Keratinocyte (primary cell): ENCODE measurements at regions not wholly inside any gene's neighbourhood (a gene's known extent, or its start where the extent isn't known, plus 50 kb on each side); places are given as distances from the start of the nearest gene placed in this dataset.

ENCODE experiments used
- DNase-seq: peaks from one replicate; pipeline ENCODE4 v3.0.0-alpha.2; 2011; ENCODE audit warnings: low read depth, missing footprints, low spot score
- FAIRE-seq: peaks from 2 replicates; lab custom pipeline; 2011; peaks lifted over from hg19 to GRCh38; lab: Jason Lieb, UNC
- H2AFZ ChIP-seq: 2 replicates; pipeline ENCODE4 v1.6.0; 2012; ENCODE audit warnings: low read length, control low read depth, inconsistent platforms; ENCODE audit not compliant: control insufficient read depth
- H3K27ac ChIP-seq: 2 replicates; pipeline ENCODE4 v1.5.1; 2011; ENCODE audit warnings: low read length; ENCODE audit not compliant: control insufficient read depth, insufficient read depth
- H3K27me3 ChIP-seq: 3 replicates; pipeline ENCODE4 v1.6.0; 2011; ENCODE audit warnings: low read length; ENCODE audit not compliant: control insufficient read depth, insufficient read depth; ENCODE audit errors: extremely low read depth
- H3K36me3 ChIP-seq, 2 experiments: 2 replicates in 1 of 2; 3 replicates in 1 of 2; pipeline ENCODE4 v1.5.1; 2011; ENCODE audit warnings: low read length in 2 of 2, mild to moderate bottlenecking in 1 of 2; ENCODE audit not compliant: control insufficient read depth in 2 of 2, insufficient read depth in 2 of 2; ENCODE audit errors: extremely low read depth in 1 of 2
- H3K4me1 ChIP-seq: 3 replicates; pipeline ENCODE4 v1.5.1; 2011; ENCODE audit warnings: low read length; ENCODE audit not compliant: control insufficient read depth, insufficient read depth; ENCODE audit errors: extremely low read depth
- H3K4me2 ChIP-seq: 3 replicates; pipeline ENCODE4 v1.6.0; 2011; ENCODE audit warnings: low read depth, low read length; ENCODE audit not compliant: control insufficient read depth, insufficient read depth; ENCODE audit errors: extremely low read depth
- H3K4me3 ChIP-seq, 3 experiments: fragments of 200-600 bp in 1 of 3; sonication (generic) in 1 of 3; 2 replicates in 2 of 3; 3 replicates in 1 of 3; pipeline ENCODE4 v1.5.1; 2011 to 2016; ENCODE audit warnings: low read length in 3 of 3, mild to moderate bottlenecking in 3 of 3, control low read depth in 2 of 3, inconsistent platforms in 1 of 3, low read depth in 1 of 3, mixed read lengths in 1 of 3, mixed run types in 1 of 3, moderate library complexity in 1 of 3; ENCODE audit not compliant: control insufficient read depth in 2 of 3, insufficient read depth in 2 of 3; ENCODE audit errors: extremely low read depth in 1 of 3
- H3K79me2 ChIP-seq: 2 replicates; pipeline ENCODE4 v1.6.0; 2012; ENCODE audit warnings: low read length; ENCODE audit not compliant: control insufficient read depth, insufficient read depth
- H3K9ac ChIP-seq: 3 replicates; pipeline ENCODE4 v1.6.0; 2011; ENCODE audit warnings: low read length; ENCODE audit not compliant: control insufficient read depth, insufficient read depth; ENCODE audit errors: extremely low read depth
- H3K9me1 ChIP-seq: 3 replicates; pipeline ENCODE4 v1.6.0; 2011; ENCODE audit warnings: low read length; ENCODE audit not compliant: control insufficient read depth, insufficient read depth; ENCODE audit errors: extremely low read depth
- H3K9me3 ChIP-seq: 2 replicates; pipeline ENCODE4 v1.5.1; 2012; ENCODE audit warnings: low read depth, low read length; ENCODE audit not compliant: control insufficient read depth
- H4K20me1 ChIP-seq: 3 replicates; pipeline ENCODE4 v1.6.0; 2011; ENCODE audit warnings: low read length; ENCODE audit not compliant: control insufficient read depth, insufficient read depth; ENCODE audit errors: extremely low read depth
- CTCF ChIP-seq, 3 experiments: IDR thresholded peaks in 1 of 3; conservative IDR thresholded peaks in 1 of 3; optimal IDR thresholded peaks in 1 of 3; 2 replicates in 2 of 3; 3 replicates in 1 of 3; pipeline versions ENCODE3 to v1.5.1; 2011; ENCODE audit warnings: low read length in 3 of 3, mild to moderate bottlenecking in 3 of 3, moderate library complexity in 2 of 3, control low read depth in 1 of 3, inconsistent platforms in 1 of 3; ENCODE audit not compliant: insufficient read depth in 2 of 3; ENCODE audit errors: extremely low read depth in 1 of 3
- EZH2 ChIP-seq: IDR thresholded peaks from one replicate; pipeline ENCODE4 v1.6.1; 2012; ENCODE audit warnings: inconsistent platforms, mild to moderate bottlenecking, low read length, moderate library complexity
- dilution Hi-C: fragments of 300-500 bp; cut with MboI; formaldehyde crosslinking; loops from one replicate; pipeline ENCODE4 v1.7.0; 2020; ENCODE audit warnings: low sequenced_read_pairs; ENCODE audit not compliant: extremely low pct_ligation_motif_present

- Histone ChIP-seq H4K20me1 (no peaks in the 10 kb centered on the region), H3K36me3 (no peaks in the 10 kb centered on the region), H3K9me3 (no peaks in the 10 kb centered on the region), H3K27ac (no peak overlapping the region), H3K9ac (no peak overlapping the region), H3K27me3 (no peaks in the 10 kb centered on the region), H3K4me3 (no peak overlapping the region), H3K4me1 (no peaks in the 10 kb centered on the region), H3K9me1 (no peaks in the 10 kb centered on the region), H2AFZ (no peak overlapping the region), H3K4me2 (no peak overlapping the region), H3K79me2 (no peaks in the 10 kb centered on the region)
- FAIRE-seq: no peak
- DNase-seq: no peak
- TF ChIP-seq EZH2: no peak
- no peak for TF ChIP-seq CTCF (optimal IDR thresholded peaks at IDR 0.05 in 1 of 3, IDR thresholded peaks at IDR 0.05 in 1 of 3, conservative IDR thresholded peaks at IDR 0.05 in 1 of 3; ENCODE audit: extremely low read depth in 1 of 3, insufficient read depth in 2 of 3, low read length in 3 of 3)
- dilution Hi-C loops: no loop called here
These were observed 101.6 kb upstream of the COPS8 start for GRCh38 chr2:236984046-236984445.

GRCh38 chr2:236985761-236986339, 99.8 kb upstream of the COPS8 start:
- Histone ChIP-seq H3K4me2 (no peak overlapping the region), H3K9me1 (no peaks in the 10 kb centered on the region), H3K4me3 (no peak overlapping the region), H3K9me3 (no peaks in the 10 kb centered on the region), H3K27ac (no peak overlapping the region), H3K9ac (no peak overlapping the region), H3K36me3 (no peaks in the 10 kb centered on the region), H4K20me1 (no peaks in the 10 kb centered on the region), H2AFZ (no peak overlapping the region), H3K27me3 (no peaks in the 10 kb centered on the region), H3K79me2 (no peaks in the 10 kb centered on the region), H3K4me1 (no peaks in the 10 kb centered on the region)
- dilution Hi-C loops: no loop called here
- DNase-seq (no peak), FAIRE-seq (no peak)
- TF ChIP-seq EZH2 (no peak), CTCF (optimal IDR thresholded peaks at IDR 0.05 in 1 of 3, IDR thresholded peaks at IDR 0.05 in 1 of 3, conservative IDR thresholded peaks at IDR 0.05 in 1 of 3; ENCODE audit: extremely low read depth in 1 of 3, insufficient read depth in 2 of 3, low read length in 3 of 3) (no peak)
